ENCODE measurements at regions not wholly inside any gene's neighbourhood (a gene's known extent, or its start where the extent isn't known, plus 50 kb on each side); places are given as distances from the start of the nearest gene placed in this dataset.

DNA sequence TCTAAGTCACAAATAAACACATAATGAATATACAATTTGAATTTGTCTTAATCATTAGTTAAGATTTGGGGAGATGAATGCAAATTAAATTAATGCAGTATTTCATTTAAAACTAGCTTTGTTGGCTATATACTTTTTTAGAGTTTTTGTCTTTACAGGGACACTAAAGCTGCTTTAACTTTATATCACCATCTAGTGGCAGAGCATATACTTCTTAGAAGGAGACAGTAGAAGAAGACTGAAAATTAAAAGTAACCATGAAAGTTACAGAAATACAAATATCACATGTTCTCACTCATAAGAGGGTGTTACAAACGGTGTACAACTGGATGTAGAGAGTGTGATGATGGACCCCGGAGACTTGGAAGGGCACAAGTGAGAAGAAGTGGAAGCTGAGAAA lies 268.3 kb upstream of the NETO1 start:
- no peak overlapping the region for H3K4me2 ChIP-seq (ENCODE audit: low read length)
- H2AFZ ChIP-seq (ENCODE audit: low read depth, low read length, poor library complexity, severe bottlenecking) = no peak overlapping the region
- no peak for DNase-seq (ENCODE audit: low read depth, low spot score)
- ChIA-PET CTCF (no interaction called here), POLR2A (no interaction called here), RAD21 (ENCODE audit: low non-redundant PET in 1 of 2, low total read pairs in 2 of 2, uncharacterized antibody in 2 of 2, unreplicated experiment in 2 of 2) (no interaction called here)
- peaks cover 7 to 8% of the 10 kb centered on the region in 2 experiments; a peak in 2 of 4 replicates for H3K9me3 ChIP-seq (ENCODE audit: control insufficient read depth in 1 of 2, insufficient read depth in 1 of 2, low read depth in 1 of 2, low read length in 2 of 2)
- H3K9ac ChIP-seq (ENCODE audit: low read length) = no peak overlapping the region
- no peak overlapping the region for H3K4me3 ChIP-seq (replicated peaks in 1 of 2; ENCODE audit: low read depth in 1 of 2, low read length in 2 of 2)
- H4K20me1 ChIP-seq (ENCODE audit: insufficient read depth) = no peaks in the 10 kb centered on the region
- no peaks in the 10 kb centered on the region for H3K9me2 ChIP-seq (ENCODE audit: insufficient read depth)
- no peaks in the 10 kb centered on the region for H3K36me3 ChIP-seq (ENCODE audit: control insufficient read depth in 1 of 2, insufficient read depth in 2 of 2, low read length in 2 of 2)
- TF ChIP-seq, protein P1, sequence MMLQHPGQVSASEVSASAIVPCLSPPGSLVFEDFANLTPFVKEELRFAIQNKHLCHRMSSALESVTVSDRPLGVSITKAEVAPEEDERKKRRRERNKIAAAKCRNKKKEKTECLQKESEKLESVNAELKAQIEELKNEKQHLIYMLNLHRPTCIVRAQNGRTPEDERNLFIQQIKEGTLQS (IDR thresholded peaks at IDR 0.05) = no peak
- TF ChIP-seq EZH2phosphoT487 (IDR thresholded peaks at IDR 0.05; ENCODE audit: borderline replicate concordance) = no peak
- TF ChIP-seq, protein P2, sequence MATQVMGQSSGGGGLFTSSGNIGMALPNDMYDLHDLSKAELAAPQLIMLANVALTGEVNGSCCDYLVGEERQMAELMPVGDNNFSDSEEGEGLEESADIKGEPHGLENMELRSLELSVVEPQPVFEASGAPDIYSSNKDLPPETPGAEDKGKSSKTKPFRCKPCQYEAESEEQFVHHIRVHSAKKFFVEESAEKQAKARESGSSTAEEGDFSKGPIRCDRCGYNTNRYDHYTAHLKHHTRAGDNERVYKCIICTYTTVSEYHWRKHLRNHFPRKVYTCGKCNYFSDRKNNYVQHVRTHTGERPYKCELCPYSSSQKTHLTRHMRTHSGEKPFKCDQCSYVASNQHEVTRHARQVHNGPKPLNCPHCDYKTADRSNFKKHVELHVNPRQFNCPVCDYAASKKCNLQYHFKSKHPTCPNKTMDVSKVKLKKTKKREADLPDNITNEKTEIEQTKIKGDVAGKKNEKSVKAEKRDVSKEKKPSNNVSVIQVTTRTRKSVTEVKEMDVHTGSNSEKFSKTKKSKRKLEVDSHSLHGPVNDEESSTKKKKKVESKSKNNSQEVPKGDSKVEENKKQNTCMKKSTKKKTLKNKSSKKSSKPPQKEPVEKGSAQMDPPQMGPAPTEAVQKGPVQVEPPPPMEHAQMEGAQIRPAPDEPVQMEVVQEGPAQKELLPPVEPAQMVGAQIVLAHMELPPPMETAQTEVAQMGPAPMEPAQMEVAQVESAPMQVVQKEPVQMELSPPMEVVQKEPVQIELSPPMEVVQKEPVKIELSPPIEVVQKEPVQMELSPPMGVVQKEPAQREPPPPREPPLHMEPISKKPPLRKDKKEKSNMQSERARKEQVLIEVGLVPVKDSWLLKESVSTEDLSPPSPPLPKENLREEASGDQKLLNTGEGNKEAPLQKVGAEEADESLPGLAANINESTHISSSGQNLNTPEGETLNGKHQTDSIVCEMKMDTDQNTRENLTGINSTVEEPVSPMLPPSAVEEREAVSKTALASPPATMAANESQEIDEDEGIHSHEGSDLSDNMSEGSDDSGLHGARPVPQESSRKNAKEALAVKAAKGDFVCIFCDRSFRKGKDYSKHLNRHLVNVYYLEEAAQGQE (IDR thresholded peaks at IDR 0.05; ENCODE audit: low read depth) = no peak
- no peak for TF ChIP-seq TCF7L2 (IDR thresholded peaks at IDR 0.05; ENCODE audit: borderline replicate concordance, extremely low read depth, insufficient read depth, insufficient read length)
- no peak for TF ChIP-seq RAD21 (IDR thresholded peaks at IDR 0.05; ENCODE audit: low read depth)
- TF ChIP-seq SIN3A (IDR thresholded peaks at IDR 0.05; ENCODE audit: low read depth) = no peak
- TF ChIP-seq POLR2A (IDR thresholded peaks at IDR 0.05; ENCODE audit: borderline replicate concordance, extremely low read depth, insufficient read depth, insufficient read length) = no peak
- no peak for TF ChIP-seq EZH2 (IDR thresholded peaks at IDR 0.05)
- TF ChIP-seq, protein P3, sequence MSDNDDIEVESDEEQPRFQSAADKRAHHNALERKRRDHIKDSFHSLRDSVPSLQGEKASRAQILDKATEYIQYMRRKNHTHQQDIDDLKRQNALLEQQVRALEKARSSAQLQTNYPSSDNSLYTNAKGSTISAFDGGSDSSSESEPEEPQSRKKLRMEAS (IDR thresholded peaks at IDR 0.05) = no peak
- TF ChIP-seq, protein P4, sequence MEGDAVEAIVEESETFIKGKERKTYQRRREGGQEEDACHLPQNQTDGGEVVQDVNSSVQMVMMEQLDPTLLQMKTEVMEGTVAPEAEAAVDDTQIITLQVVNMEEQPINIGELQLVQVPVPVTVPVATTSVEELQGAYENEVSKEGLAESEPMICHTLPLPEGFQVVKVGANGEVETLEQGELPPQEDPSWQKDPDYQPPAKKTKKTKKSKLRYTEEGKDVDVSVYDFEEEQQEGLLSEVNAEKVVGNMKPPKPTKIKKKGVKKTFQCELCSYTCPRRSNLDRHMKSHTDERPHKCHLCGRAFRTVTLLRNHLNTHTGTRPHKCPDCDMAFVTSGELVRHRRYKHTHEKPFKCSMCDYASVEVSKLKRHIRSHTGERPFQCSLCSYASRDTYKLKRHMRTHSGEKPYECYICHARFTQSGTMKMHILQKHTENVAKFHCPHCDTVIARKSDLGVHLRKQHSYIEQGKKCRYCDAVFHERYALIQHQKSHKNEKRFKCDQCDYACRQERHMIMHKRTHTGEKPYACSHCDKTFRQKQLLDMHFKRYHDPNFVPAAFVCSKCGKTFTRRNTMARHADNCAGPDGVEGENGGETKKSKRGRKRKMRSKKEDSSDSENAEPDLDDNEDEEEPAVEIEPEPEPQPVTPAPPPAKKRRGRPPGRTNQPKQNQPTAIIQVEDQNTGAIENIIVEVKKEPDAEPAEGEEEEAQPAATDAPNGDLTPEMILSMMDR (IDR thresholded peaks at IDR 0.05 in 2 of 3, conservative IDR thresholded peaks at IDR 0.05 in 1 of 3; ENCODE audit: borderline replicate concordance in 1 of 3, insufficient read depth in 1 of 3, low read depth in 2 of 3, low read length in 2 of 3) = no peak; a peak in 1 of 6 replicates
- no peak for TF ChIP-seq FOSL1 (IDR thresholded peaks at IDR 0.05; ENCODE audit: low read depth)
- TF ChIP-seq ZFX (IDR thresholded peaks at IDR 0.05) = no peak
- TF ChIP-seq JUND (IDR thresholded peaks at IDR 0.05) = no peak
- TF ChIP-seq CBX3 (IDR thresholded peaks at IDR 0.05; ENCODE audit: low read depth) = no peak
- no peak for TF ChIP-seq YY1 (IDR thresholded peaks at IDR 0.05; ENCODE audit: extremely low read depth, insufficient replicate concordance, low read depth, low read length)
- no peak for TF ChIP-seq EGR1 (IDR thresholded peaks at IDR 0.05; ENCODE audit: low read depth)
- no peak for TF ChIP-seq SRF (IDR thresholded peaks at IDR 0.05; ENCODE audit: low read depth)
- no peak for TF ChIP-seq CEBPB (IDR thresholded peaks at IDR 0.05; ENCODE audit: low read depth)
- no peak for TF ChIP-seq SP1 (IDR thresholded peaks at IDR 0.05; ENCODE audit: low read depth)
- no peaks in the 10 kb centered on the region for H3K79me2 ChIP-seq (ENCODE audit: insufficient read depth, low read length)
- no peak overlapping the region for H3K27ac ChIP-seq (ENCODE audit: low read depth, low read length)
- no peaks in the 10 kb centered on the region for H3K4me1 ChIP-seq (ENCODE audit: control insufficient read depth in 1 of 2, insufficient read depth in 2 of 2, low read length in 2 of 2)
- no peak for ATAC-seq
- BruUV-seq (replicated peaks) = no TSS peak
- H3K27me3 ChIP-seq (ENCODE audit: insufficient read depth, low read length) = no peaks in the 10 kb centered on the region
- intact Hi-C loops (cut with micrococcal nuclease) = no loop called here
